Small intestine (tissue), 7 donors: ENCODE measurements at regions not wholly inside any gene's neighbourhood (a gene's known extent, or its start where the extent isn't known, plus 50 kb on each side); places are given as distances from the start of the nearest gene placed in this dataset.

ENCODE experiments used
- DNase-seq, 2 donors: peaks; one replicate each; pipeline versions ENCODE4 v3.0.0 to v3.0.0-alpha.2; 2013
- FAIRE-seq: peaks from 2 replicates; lab custom pipeline; 2012; peaks lifted over from hg19 to GRCh38; lab: Jason Lieb, UNC
- H3K27ac ChIP-seq, 3 donors: one replicate each; pipeline ENCODE4 v1.5.1; 2013; ENCODE audit warnings: low read length in 2 of 3, mild to moderate bottlenecking in 2 of 3, control low read depth in 1 of 3, inconsistent platforms in 1 of 3, low read depth in 1 of 3, moderate library complexity in 1 of 3
- H3K27me3 ChIP-seq, 3 donors: one replicate each; pipeline ENCODE4 v1.6.1; 2013; ENCODE audit warnings: low read length in 3 of 3, inconsistent platforms in 1 of 3; ENCODE audit not compliant: control insufficient read depth in 3 of 3, insufficient read depth in 3 of 3
- H3K36me3 ChIP-seq, 3 donors: one replicate each; pipeline ENCODE4 v1.6.1; 2013; ENCODE audit warnings: low read length in 3 of 3, inconsistent platforms in 1 of 3, low read depth in 1 of 3, mild to moderate bottlenecking in 1 of 3, moderate library complexity in 1 of 3; ENCODE audit not compliant: control insufficient read depth in 3 of 3, insufficient read depth in 2 of 3
- H3K4me1 ChIP-seq, 3 donors: one replicate each; pipeline ENCODE4 v1.6.1; 2013; ENCODE audit warnings: low read length in 2 of 3, inconsistent platforms in 1 of 3, low read depth in 1 of 3, mild to moderate bottlenecking in 1 of 3, moderate library complexity in 1 of 3; ENCODE audit not compliant: control insufficient read depth in 3 of 3, insufficient read depth in 2 of 3
- H3K4me3 ChIP-seq, 3 donors: one replicate each; pipeline ENCODE4 v1.5.1; 2013; ENCODE audit warnings: low read length in 3 of 3, control low read depth in 1 of 3, inconsistent platforms in 1 of 3, low read depth in 1 of 3, mild to moderate bottlenecking in 1 of 3, moderate library complexity in 1 of 3
- H3K9me3 ChIP-seq, 2 donors: one replicate each; pipeline ENCODE4 v1.6.1; 2013; ENCODE audit warnings: low read depth in 1 of 2, low read length in 1 of 2; ENCODE audit not compliant: control insufficient read depth in 2 of 2, insufficient read depth in 1 of 2
- WGBS, 3 donors: extraction: QIAGEN DNeasy Blood & Tissue Kit; methylation state at CpG; one replicate each; pipeline ENCODE4 v1.1.7; 2013; 5-methylcytosine and 5-hydroxymethylcytosine counted together
- donor health status: healthy with polysubstance abuse.
- donor health status: control.
- donor health status: control.
- donor health status: Bipolar disorder and iron deficiency.
- donor health status: healthy.

DNA sequence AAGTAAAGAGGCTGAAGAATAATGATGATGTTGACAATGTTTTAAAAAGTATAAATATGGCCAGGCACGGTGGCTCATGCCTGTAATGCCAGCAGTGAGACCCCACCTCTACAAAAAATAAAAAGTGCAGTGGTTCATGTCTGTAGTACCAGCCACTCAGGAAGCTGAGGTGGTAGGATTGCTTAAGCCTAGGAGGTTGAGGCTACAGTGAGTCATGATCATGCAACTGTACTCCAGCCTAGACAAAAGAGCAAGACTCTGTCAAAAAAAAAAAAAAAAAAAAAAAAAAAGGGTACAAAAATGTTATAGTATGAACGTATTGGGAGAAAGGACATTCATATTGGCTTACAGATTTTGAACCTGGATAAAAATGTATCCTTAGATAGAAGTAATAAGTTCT lies 543.1 kb upstream of the IRAK1BP1 start:
- no peaks in the 10 kb centered on the region for H3K9me3 ChIP-seq
- 51 to 71% (median 66%) methylated on average over 2 of the region's 2 CpGs for WGBS, 3 donors
- no peaks in the 10 kb centered on the region for H3K36me3 ChIP-seq
- no peaks in the 10 kb centered on the region for H3K27me3 ChIP-seq
- no peaks in the 10 kb centered on the region for H3K4me1 ChIP-seq
- H3K4me3 ChIP-seq: no peak overlapping the region
- no peak overlapping the region for H3K27ac ChIP-seq
- no peak for DNase-seq
- no peak for FAIRE-seq

DNA sequence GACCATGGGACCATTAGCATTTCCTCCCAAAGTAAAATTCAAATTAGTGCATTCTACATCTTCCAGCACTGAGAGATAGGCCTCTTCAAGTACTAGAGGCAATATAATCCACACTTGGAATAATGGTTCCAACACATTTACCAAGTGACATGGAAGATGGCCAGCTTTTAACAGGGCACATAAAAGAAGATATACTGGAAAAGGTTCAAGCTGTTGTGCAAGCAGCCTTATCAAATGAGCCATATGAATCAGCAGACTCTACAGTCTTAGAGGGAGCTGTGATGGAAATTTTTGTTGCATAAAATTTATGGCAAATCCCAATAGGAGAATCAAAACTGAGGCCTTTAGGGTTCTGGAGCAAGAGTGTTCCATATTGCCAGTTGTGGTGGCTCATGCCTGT lies 526.6 kb upstream of the IRAK1BP1 start:
- H3K27me3 ChIP-seq: no peaks in the 10 kb centered on the region
- H3K9me3 ChIP-seq: no peaks in the 10 kb centered on the region
- no peaks in the 10 kb centered on the region for H3K4me1 ChIP-seq
- no peak overlapping the region for H3K4me3 ChIP-seq
- H3K36me3 ChIP-seq: no peaks in the 10 kb centered on the region
- FAIRE-seq (no peak), DNase-seq (no peak)
- H3K27ac ChIP-seq: no peak overlapping the region

- Histone ChIP-seq H3K4me3 (no peak overlapping the region), H3K9me3 (no peaks in the 10 kb centered on the region), H3K27me3 (no peaks in the 10 kb centered on the region), H3K36me3 (no peaks in the 10 kb centered on the region), H3K27ac (no peak overlapping the region), H3K4me1 (no peaks in the 10 kb centered on the region)
- DNase-seq (no peak), FAIRE-seq (no peak)
- WGBS, 3 donors: 31 to 47% (median 34%) methylated on average over 2 of the region's 2 CpGs
Observed at GRCh38 chr6:78345882-78346281, 521.5 kb upstream of the IRAK1BP1 start.

- Histone ChIP-seq H3K4me3 (no peak overlapping the region), H3K27ac (no peak overlapping the region)
- 43 to 53% (median 45%) methylated on average over 3 of the region's 3 CpGs for WGBS, 3 donors
Observed at GRCh38 chr6:78347191-78347916, 520.0 kb upstream of the IRAK1BP1 start.

GRCh38 chr6:78353040-78353439 lies 514.3 kb upstream of the IRAK1BP1 start:
- Histone ChIP-seq H3K4me1 (no peaks in the 10 kb centered on the region), H3K9me3 (no peaks in the 10 kb centered on the region), H3K4me3 (no peak overlapping the region), H3K27ac (no peak overlapping the region), H3K27me3 (no peaks in the 10 kb centered on the region), H3K36me3 (no peaks in the 10 kb centered on the region)
- WGBS, 3 donors: 65 to 80% (median 76%) methylated on average over 1 of the region's 1 CpG
- DNase-seq (no peak), FAIRE-seq (no peak)

More at GRCh38 chr6:78347191-78347916, 520.0 kb upstream of the IRAK1BP1 start:
- no peaks in the 10 kb centered on the region for H3K36me3 ChIP-seq
- FAIRE-seq (no peak), DNase-seq (no peak)
- H3K27me3 ChIP-seq: no peaks in the 10 kb centered on the region
- no peaks in the 10 kb centered on the region for H3K9me3 ChIP-seq
- H3K4me1 ChIP-seq: no peaks in the 10 kb centered on the region

DNA sequence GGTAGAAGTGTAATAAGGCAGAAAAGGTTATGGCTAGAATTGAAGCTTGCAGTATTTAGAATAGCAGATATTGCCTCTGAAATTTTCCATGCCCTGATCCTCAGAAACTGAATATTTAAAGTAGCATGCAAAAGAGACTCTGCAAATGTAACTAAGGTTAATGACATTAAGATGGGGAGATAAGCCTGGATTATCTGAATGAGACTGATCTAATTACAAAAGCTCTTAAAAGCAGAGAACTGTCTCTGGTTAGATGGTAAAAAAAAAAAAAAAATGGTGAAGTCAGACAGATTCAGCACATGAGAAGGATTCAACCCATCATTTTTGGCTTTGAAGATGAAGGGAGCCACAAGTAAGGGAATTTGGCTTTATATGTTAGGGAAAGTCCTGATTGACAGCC lies 503.7 kb upstream of the IRAK1BP1 start:
- Histone ChIP-seq H3K27ac (no peak overlapping the region), H3K27me3 (no peaks in the 10 kb centered on the region), H3K36me3 (no peaks in the 10 kb centered on the region), H3K4me3 (no peak overlapping the region), H3K4me1 (no peaks in the 10 kb centered on the region), H3K9me3 (no peaks in the 10 kb centered on the region)
- no peak for DNase-seq
- no peak for FAIRE-seq

DNA sequence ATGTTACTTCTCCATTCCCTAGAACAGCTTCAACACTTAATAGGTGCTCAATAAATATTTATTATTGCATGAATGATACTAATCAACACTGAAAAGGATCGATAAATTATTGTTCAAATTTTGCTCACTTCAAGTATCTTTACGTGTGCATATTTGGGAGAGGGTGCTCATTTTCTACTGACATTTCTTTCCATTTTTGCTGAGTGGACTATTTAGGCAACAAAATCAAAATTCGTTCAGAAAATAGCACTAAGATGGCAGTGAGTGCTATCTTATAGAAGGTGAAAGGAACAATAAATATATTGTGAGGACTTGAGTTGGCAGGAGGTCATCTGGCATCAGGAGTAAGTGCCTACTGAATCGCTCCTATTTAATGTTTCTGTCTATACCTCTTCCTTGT lies 501.9 kb upstream of the IRAK1BP1 start:
- Histone ChIP-seq H3K4me3 (no peak overlapping the region), H3K9me3 (no peaks in the 10 kb centered on the region), H3K36me3 (no peaks in the 10 kb centered on the region), H3K27me3 (no peaks in the 10 kb centered on the region), H3K27ac (no peak overlapping the region), H3K4me1 (no peaks in the 10 kb centered on the region)
- whole genome bisulfite sequencing, 3 donors: 86 to 88% (median 86%) methylated on average over 4 of the region's 4 CpGs
- FAIRE-seq (no peak), DNase-seq (no peak)

DNA sequence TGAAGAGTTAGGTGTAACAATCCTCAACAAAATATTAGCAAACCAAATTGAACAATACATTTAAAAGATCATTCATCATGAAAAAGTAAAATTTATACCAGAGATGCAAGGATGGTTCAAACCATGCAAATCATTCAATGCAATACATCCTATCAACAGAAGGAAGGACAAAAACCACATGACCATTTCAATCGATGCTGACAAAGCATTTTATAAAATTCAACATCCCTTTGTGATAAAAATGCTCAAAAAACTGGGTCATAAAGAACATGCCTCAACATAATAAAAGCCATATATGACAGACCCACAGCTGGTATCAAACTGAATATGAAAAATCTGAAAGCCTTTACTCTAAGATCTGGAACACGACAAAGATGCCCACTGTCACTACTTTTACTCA lies 490.3 kb upstream of the IRAK1BP1 start:
- H3K4me3 ChIP-seq: no peak overlapping the region
- H3K27ac ChIP-seq: no peak overlapping the region
- DNase-seq (no peak), FAIRE-seq (no peak)
- H3K9me3 ChIP-seq: peaks cover 0 to 19% of the 10 kb centered on the region in 2 donors
- no peaks in the 10 kb centered on the region for H3K36me3 ChIP-seq
- WGBS, 3 donors: 79 to 84% (median 80%) methylated on average over 2 of the region's 2 CpGs
- H3K4me1 ChIP-seq: no peaks in the 10 kb centered on the region
- no peaks in the 10 kb centered on the region for H3K27me3 ChIP-seq

DNA sequence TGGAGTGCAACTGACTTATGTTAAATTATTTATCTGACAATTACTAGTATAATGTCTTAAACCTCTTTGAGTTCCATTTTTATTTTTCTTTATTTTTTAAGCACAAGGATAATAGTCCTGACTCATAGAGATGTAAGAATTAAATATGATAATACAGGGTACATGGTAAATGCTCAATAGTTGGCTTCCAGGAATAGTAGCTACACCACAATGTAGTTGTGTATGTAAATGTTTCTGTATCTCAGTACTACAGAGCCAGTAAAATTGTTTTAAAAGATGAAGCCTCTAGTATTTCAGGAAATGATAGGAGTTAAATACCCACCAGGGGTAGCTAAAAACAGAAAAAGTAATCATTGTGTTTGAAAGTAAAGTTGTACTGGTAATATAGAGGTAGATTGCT lies 487.4 kb upstream of the IRAK1BP1 start:
- H3K9me3 ChIP-seq: peaks cover 0 to 6% of the 10 kb centered on the region in 2 donors

More for the DNA sequence above, 487.4 kb upstream of the IRAK1BP1 start:
- DNase-seq (no peak), FAIRE-seq (no peak)
- Histone ChIP-seq H3K4me1 (no peaks in the 10 kb centered on the region), H3K4me3 (no peak overlapping the region), H3K27me3 (no peaks in the 10 kb centered on the region), H3K36me3 (no peaks in the 10 kb centered on the region), H3K27ac (no peak overlapping the region)
